ENCODE measurements at regions not wholly inside any gene's neighbourhood (a gene's known extent, or its start where the extent isn't known, plus 50 kb on each side); places are given as distances from the start of the nearest gene placed in this dataset.
"Not testable (repeated sequence)": the region's sequence is repeated elsewhere in the genome, so short reads cannot be mapped to it uniquely, and the experiment has no call there.

DNA sequence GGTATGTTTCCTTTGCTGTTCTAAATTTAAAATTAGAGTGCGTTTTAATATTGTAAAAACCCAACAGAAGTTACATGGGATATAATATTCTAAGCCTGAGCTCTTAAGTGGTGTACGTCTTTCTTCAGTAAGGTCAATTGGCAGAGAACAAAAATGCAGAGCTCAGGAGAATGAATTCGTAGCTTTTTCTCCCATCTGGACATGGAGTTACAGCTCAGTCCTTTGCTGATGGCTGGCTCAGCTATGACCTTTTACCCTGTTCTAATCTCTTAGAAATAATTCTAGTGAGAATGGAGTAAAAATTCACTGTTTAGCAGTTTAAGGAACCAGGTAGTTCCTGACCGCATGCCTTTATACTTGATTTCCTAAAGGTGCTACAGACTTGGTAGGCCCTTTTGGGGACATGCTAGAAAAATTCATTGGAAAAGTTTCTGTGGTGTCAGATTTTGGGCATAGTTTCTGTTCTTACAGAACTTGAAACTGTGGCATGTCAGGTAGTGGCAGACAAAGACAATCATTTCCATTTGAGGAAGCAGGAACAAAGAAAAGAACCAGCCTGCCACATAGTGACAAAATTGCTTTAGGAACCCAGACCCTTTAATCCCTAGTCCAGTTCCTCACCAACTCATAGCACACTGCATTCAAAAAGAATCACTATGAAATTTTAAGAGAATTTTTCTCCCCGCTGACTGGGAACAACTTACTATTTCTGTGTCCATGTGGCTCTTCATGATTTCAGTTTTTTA lies 566.8 kb upstream of the ZNF804A start:
- H3K4me1 ChIP-seq (ENCODE audit: insufficient read depth, low read length) = no peaks in the 10 kb centered on the region
- no peaks in the 10 kb centered on the region for H3K36me3 ChIP-seq (ENCODE audit: insufficient read depth, low read depth, low read length)
- H3K9ac ChIP-seq (ENCODE audit: low read depth, low read length) = peak overlapping the region; percentile 23
- no peak overlapping the region for H3K4me3 ChIP-seq (ENCODE audit: low read length)
- no peaks in the 10 kb centered on the region for H3K27me3 ChIP-seq (ENCODE audit: insufficient read depth, low read length)
- no peak overlapping the region for H3K27ac ChIP-seq (ENCODE audit: low read length)
- H3K9me3 ChIP-seq (ENCODE audit: insufficient read depth, low read depth, low read length) = no peaks in the 10 kb centered on the region

DNA sequence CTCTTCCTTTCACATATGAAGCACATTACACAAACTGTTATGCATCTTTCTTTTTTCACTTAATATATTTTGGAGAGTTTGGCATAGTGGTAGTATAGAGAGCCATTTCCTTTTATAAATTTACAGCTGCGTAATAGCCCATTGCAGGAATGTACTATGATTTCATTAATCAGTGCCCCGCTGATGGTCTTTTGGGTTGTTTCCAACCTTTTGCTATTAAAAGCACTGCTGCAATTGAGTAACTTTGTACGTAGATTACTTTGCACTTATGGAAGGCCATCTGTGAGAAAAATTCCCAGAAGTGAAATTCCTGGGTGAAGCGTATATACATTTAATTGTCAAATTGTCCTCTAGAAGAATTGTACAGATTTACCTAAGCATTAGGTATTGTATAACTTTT lies 565.3 kb upstream of the ZNF804A start:
- Histone ChIP-seq H3K27ac (ENCODE audit: low read length) (no peak overlapping the region), H3K27me3 (ENCODE audit: insufficient read depth, low read length) (no peaks in the 10 kb centered on the region), H3K4me1 (ENCODE audit: insufficient read depth, low read length) (no peaks in the 10 kb centered on the region), H3K36me3 (ENCODE audit: insufficient read depth, low read depth, low read length) (no peaks in the 10 kb centered on the region), H3K4me3 (ENCODE audit: low read length) (no peak overlapping the region), H3K9me3 (ENCODE audit: insufficient read depth, low read depth, low read length) (no peaks in the 10 kb centered on the region), H3K9ac (ENCODE audit: low read depth, low read length) (no peak overlapping the region)

GRCh38 chr2:184037273-184037672 lies 561.1 kb upstream of the ZNF804A start:
- Histone ChIP-seq H3K4me3 (ENCODE audit: low read length) (no peak overlapping the region), H3K4me1 (ENCODE audit: insufficient read depth, low read length) (no peaks in the 10 kb centered on the region), H3K9ac (ENCODE audit: low read depth, low read length) (no peak overlapping the region), H3K27ac (ENCODE audit: low read length) (no peak overlapping the region), H3K36me3 (ENCODE audit: insufficient read depth, low read depth, low read length) (no peaks in the 10 kb centered on the region), H3K27me3 (ENCODE audit: insufficient read depth, low read length) (no peaks in the 10 kb centered on the region), H3K9me3 (ENCODE audit: insufficient read depth, low read depth, low read length) (no peaks in the 10 kb centered on the region)

GRCh38 chr2:184039493-184039892 lies 558.8 kb upstream of the ZNF804A start:
- Histone ChIP-seq H3K9me3 (ENCODE audit: insufficient read depth, low read depth, low read length) (no peaks in the 10 kb centered on the region), H3K27ac (ENCODE audit: low read length) (no peak overlapping the region), H3K4me3 (ENCODE audit: low read length) (no peak overlapping the region), H3K36me3 (ENCODE audit: insufficient read depth, low read depth, low read length) (no peaks in the 10 kb centered on the region), H3K4me1 (ENCODE audit: insufficient read depth, low read length) (no peaks in the 10 kb centered on the region), H3K27me3 (ENCODE audit: insufficient read depth, low read length) (no peaks in the 10 kb centered on the region), H3K9ac (ENCODE audit: low read depth, low read length) (no peak overlapping the region)

DNA sequence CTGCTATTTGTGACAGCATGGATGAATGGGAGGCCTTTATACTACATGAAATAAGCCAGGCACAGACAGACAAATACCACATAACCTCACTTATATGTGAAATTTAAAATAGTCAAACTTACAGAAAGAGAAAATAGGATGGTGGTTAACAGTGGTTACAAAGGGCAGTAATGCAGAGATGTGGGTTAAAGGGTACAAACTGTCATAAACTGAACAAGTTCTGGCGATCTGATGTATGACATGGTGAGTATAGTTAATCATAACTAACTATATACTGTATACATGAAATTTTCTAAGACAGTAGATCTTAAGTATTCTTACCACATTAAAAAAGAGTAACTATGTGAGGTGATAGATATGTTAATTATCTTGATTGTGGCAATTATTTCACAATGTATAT lies 558.1 kb upstream of the ZNF804A start:
- no peak overlapping the region for H3K4me3 ChIP-seq (ENCODE audit: low read length)
- no peaks in the 10 kb centered on the region for H3K27me3 ChIP-seq (ENCODE audit: insufficient read depth, low read length)
- H3K9me3 ChIP-seq (ENCODE audit: insufficient read depth, low read depth, low read length) = no peaks in the 10 kb centered on the region
- H3K27ac ChIP-seq (ENCODE audit: low read length) = no peak overlapping the region
- no peaks in the 10 kb centered on the region for H3K4me1 ChIP-seq (ENCODE audit: insufficient read depth, low read length)
- no peak overlapping the region for H3K9ac ChIP-seq (ENCODE audit: low read depth, low read length)
- H3K36me3 ChIP-seq (ENCODE audit: insufficient read depth, low read depth, low read length) = no peaks in the 10 kb centered on the region

- Histone ChIP-seq H3K9me3 (ENCODE audit: insufficient read depth, low read depth, low read length) (no peaks in the 10 kb centered on the region), H3K9ac (ENCODE audit: low read depth, low read length) (no peak overlapping the region), H3K36me3 (ENCODE audit: insufficient read depth, low read depth, low read length) (no peaks in the 10 kb centered on the region), H3K27me3 (ENCODE audit: insufficient read depth, low read length) (no peaks in the 10 kb centered on the region), H3K4me1 (ENCODE audit: insufficient read depth, low read length) (no peaks in the 10 kb centered on the region), H3K4me3 (ENCODE audit: low read length) (no peak overlapping the region), H3K27ac (ENCODE audit: low read length) (no peak overlapping the region)
Observed at GRCh38 chr2:184041077-184041476, 557.3 kb upstream of the ZNF804A start.

- Histone ChIP-seq H3K9ac (ENCODE audit: low read depth, low read length) (no peak overlapping the region), H3K9me3 (ENCODE audit: insufficient read depth, low read depth, low read length) (no peaks in the 10 kb centered on the region), H3K27me3 (ENCODE audit: insufficient read depth, low read length) (no peaks in the 10 kb centered on the region), H3K27ac (ENCODE audit: low read length) (no peak overlapping the region), H3K4me1 (ENCODE audit: insufficient read depth, low read length) (no peaks in the 10 kb centered on the region), H3K4me3 (ENCODE audit: low read length) (no peak overlapping the region), H3K36me3 (ENCODE audit: insufficient read depth, low read depth, low read length) (no peaks in the 10 kb centered on the region)
Observed at GRCh38 chr2:184041777-184042176, 556.6 kb upstream of the ZNF804A start.

- no peaks in the 10 kb centered on the region for H3K27me3 ChIP-seq (ENCODE audit: insufficient read depth, low read length)
- H3K4me3 ChIP-seq (ENCODE audit: low read length) = no peak overlapping the region
- H3K4me1 ChIP-seq (ENCODE audit: insufficient read depth, low read length) = no peaks in the 10 kb centered on the region
- no peak overlapping the region for H3K27ac ChIP-seq (ENCODE audit: low read length)
- H3K36me3 ChIP-seq (ENCODE audit: insufficient read depth, low read depth, low read length) = no peaks in the 10 kb centered on the region
- no peaks in the 10 kb centered on the region for H3K9me3 ChIP-seq (ENCODE audit: insufficient read depth, low read depth, low read length)
- H3K9ac ChIP-seq (ENCODE audit: low read depth, low read length) = no peak overlapping the region
Observed at GRCh38 chr2:184047536-184047935, 550.8 kb upstream of the ZNF804A start.

DNA sequence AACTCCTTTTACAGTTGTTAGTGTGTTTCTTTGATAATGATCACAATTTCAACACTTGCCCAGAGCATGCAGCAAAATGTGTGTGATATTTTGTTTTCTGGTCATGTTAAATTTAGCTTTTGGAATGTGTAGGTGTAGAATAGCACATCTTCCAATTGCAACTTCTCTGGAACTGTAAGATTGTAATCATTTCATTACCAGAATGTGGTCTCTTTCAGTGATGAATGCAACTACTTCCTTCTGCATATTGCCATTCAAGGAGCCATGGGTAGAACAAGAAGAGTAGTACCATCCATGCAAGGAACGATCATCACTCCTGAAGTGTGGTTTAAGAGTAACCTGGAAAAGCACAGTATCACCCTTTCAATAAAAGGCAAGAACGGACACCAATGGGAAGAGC lies 548.8 kb upstream of the ZNF804A start:
- Histone ChIP-seq H3K27ac (ENCODE audit: low read length) (no peak overlapping the region), H3K9ac (ENCODE audit: low read depth, low read length) (no peak overlapping the region), H3K27me3 (ENCODE audit: insufficient read depth, low read length) (no peaks in the 10 kb centered on the region), H3K9me3 (ENCODE audit: insufficient read depth, low read depth, low read length) (no peaks in the 10 kb centered on the region), H3K4me3 (ENCODE audit: low read length) (no peak overlapping the region), H3K4me1 (ENCODE audit: insufficient read depth, low read length) (no peaks in the 10 kb centered on the region), H3K36me3 (ENCODE audit: insufficient read depth, low read depth, low read length) (no peaks in the 10 kb centered on the region)

- Histone ChIP-seq H3K9me3 (ENCODE audit: insufficient read depth, low read depth, low read length) (no peaks in the 10 kb centered on the region), H3K36me3 (ENCODE audit: insufficient read depth, low read depth, low read length) (no peaks in the 10 kb centered on the region), H3K27me3 (ENCODE audit: insufficient read depth, low read length) (no peaks in the 10 kb centered on the region), H3K27ac (ENCODE audit: low read length) (no peak overlapping the region), H3K4me3 (ENCODE audit: low read length) (no peak overlapping the region), H3K9ac (ENCODE audit: low read depth, low read length) (no peak overlapping the region), H3K4me1 (ENCODE audit: insufficient read depth, low read length) (no peaks in the 10 kb centered on the region)
Observed at GRCh38 chr2:184053326-184053725, 545.0 kb upstream of the ZNF804A start.

DNA sequence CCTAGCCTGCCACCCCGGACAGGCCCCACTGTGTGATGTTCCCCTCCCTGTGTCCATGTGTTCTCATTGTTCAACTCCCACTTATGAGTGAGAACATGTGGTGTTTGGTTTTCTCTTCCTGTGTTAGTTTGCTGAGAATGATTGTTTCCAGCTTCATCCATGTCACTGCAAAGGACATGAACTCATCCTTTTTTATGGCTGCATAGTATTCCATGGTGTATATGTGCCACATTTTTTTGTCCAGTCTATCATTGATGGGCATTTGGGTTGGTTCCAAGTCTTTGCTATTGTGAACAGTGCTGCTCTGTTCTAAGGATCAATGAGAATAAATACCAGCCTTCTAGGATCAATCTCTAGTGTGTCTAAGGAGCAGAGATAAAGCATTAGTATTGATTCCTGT lies 543.9 kb upstream of the ZNF804A start:
- H3K4me3 ChIP-seq (ENCODE audit: low read length); H3K36me3 ChIP-seq (ENCODE audit: insufficient read depth, low read depth, low read length); H3K27me3 ChIP-seq (ENCODE audit: insufficient read depth, low read length); H3K9ac ChIP-seq (ENCODE audit: low read depth, low read length); H3K27ac ChIP-seq (ENCODE audit: low read length); H3K9me3 ChIP-seq (ENCODE audit: insufficient read depth, low read depth, low read length); H3K4me1 ChIP-seq (ENCODE audit: insufficient read depth, low read length): not testable (repeated sequence)

GRCh38 chr2:184057910-184058309 lies 540.4 kb upstream of the ZNF804A start:
- H3K27me3 ChIP-seq (ENCODE audit: insufficient read depth, low read length) = no peaks in the 10 kb centered on the region
- no peaks in the 10 kb centered on the region for H3K36me3 ChIP-seq (ENCODE audit: insufficient read depth, low read depth, low read length)
- no peak overlapping the region for H3K9ac ChIP-seq (ENCODE audit: low read depth, low read length)
- H3K4me3 ChIP-seq (ENCODE audit: low read length) = no peak overlapping the region
- no peaks in the 10 kb centered on the region for H3K9me3 ChIP-seq (ENCODE audit: insufficient read depth, low read depth, low read length)
- H3K27ac ChIP-seq (ENCODE audit: low read length) = no peak overlapping the region
- H3K4me1 ChIP-seq (ENCODE audit: insufficient read depth, low read length) = no peaks in the 10 kb centered on the region
